Stimulated activated CD4-positive, alpha-beta T cell treated with anti-CD3 and anti-CD28 coated beads, Interleukin-15, amount 100 ng/mL, for 48 hours (primary cell): ENCODE measurements at regions not wholly inside any gene's neighbourhood (a gene's known extent, or its start where the extent isn't known, plus 50 kb on each side); places are given as distances from the start of the nearest gene placed in this dataset.

Experiments
- DNase-seq, 2 donors: peaks; one replicate each; pipeline ENCODE4 v3.0.0-alpha.2; 2020; ENCODE audit warnings: low read depth in 2 of 2

DNA sequence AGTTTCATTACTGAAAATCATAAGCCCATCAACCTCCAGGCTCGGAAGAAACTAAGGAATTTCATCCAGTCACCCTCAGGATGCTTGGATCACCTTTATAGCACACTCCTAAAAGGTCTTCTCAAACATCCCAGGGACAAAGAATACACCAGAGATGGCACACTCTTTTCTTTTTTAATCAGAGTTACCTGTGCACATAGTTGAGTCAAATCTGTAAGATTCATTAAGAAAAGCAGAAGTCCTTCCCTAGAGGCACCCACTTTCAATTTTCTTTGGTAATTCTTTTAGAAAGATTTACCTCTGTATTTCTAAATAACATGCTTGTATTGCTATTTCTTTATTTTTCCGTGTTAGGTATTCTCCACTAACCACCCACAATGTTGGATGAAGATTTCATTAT is 50.6 kb upstream of the IL6 start:
- DNase-seq: no peak

DNA sequence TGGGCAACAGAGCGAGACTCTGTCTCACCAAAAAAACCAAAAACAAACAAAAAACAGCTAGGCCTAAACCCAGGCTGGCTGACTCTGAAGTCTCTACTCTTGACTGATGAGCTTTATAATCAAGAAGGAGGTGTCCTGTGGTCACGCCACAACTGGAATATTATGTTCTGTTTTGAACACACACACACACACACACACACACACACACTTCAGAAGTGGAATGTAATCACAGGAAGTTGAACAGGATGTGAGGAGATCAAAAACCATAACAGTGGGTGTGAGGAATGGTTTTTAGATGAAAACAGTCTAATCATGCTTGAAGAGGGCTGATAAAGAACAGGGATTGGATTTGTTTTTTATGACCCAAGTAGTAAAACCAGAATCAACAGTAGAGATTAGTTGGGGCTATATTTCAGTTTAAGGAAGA is 51.1 kb upstream of the IL6 start:
- peak in 1 of 2 donors; percentile 10 for DNase-seq

DNA sequence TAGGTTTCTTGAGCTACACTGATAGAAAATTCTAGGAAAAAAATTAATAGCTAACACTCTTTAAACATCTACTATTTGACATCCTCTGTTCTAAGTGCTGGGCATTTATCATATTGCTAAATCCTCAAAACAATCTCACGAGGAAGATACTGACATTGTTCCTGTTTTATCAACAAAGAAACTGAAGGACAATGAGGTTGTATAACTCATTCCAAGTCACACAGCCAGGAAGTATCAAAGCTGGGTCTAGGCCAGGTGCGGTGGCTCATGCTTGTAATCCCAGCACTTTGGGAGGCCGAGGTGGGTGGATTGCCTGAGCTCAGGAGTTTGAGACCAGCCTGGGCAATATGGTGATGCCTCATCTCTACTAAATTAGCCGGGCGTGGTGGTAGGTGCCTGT is 51.6 kb upstream of the IL6 start:
- DNase-seq: no peak

DNA sequence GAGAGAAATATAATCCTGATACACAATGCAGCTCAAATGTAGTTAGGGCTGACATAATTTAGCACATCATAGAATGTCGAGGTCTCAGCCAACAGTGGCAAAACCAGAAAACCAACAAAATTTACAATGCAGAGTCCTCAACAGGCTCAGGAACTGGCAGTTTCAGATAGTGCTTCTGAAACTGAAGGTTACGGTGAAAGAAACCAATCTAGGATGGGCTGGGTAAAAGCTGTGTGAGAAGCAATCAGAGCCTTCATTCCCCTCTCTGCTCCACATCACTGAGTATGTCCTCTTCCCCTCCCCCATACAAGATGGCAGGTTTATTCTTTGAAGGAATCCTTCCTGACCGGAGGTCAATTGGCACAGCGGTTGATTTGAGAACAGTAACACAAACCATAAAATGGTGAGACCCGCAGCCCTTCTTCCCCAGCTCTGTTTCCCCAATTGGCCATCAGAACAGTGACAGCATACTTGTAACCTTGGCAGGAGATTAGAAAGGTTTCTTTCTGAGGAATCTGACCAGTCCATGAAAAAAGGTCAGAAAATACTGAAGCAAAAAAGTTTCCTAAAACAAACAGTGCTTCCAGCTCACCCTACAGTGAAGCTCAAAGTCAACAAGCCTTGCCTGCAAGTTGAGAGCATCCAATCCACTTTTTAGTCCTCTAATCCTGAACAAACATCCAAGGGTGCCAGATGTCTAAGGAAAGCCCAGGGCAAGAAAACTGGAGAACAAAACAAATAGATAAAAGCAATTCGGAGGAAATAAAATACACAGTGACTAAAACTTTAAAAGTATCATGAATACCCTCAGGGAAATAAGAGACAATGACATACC is 53.9 kb upstream of the IL6 start:
- no peak for DNase-seq

DNA sequence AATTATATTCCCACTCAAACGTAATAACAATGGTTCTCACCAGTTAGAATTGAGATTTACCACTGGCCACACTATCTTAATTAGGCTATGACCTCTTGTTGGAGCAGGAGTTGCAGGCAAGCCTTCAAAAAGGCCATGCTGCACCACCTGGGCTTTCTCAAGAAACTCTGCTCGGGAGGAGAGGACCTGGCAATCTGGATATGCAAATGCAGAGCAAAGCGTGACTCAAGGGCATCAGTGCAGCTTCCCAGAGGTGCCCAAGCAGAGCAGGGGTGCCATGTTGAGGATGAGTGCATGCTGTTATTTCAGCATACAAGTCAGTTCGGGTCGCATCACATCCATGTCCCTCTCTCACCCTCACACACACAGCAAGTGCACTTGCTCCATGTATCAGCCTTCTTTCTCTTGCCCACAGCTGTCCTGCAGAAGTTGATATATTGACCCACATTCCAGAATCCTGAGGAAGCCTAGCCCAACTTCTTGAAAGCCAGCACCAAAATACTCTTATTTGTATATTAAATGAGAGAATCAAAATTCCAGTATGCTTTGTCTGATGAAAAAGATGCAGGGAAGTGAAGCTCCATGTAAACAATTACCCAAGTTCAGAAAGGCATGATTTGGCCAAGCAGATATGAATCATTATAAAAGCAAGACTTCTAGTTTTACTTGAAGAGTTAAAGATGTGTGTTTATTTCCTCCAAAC is 55.7 kb upstream of the IL6 start:
- no peak for DNase-seq

DNA sequence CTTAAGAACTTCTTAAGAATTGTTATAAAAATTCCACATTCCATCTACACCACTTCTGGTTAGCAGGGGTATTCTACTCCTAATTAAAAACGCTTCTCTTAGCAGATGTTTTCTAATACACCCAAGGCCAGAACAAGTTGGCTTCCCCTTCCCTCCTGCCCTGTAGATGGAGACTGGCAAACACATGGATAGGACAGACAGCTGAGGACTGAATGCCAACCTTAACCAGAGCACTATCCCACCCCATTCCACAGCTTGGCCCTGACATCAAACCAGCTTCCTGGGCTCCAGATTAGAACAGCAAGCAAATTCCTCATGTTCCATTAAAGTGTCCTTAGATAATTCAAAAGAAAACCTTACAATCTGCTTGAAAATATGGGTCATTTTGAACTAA is 56.6 kb upstream of the IL6 start:
- DNase-seq: no peak

DNA sequence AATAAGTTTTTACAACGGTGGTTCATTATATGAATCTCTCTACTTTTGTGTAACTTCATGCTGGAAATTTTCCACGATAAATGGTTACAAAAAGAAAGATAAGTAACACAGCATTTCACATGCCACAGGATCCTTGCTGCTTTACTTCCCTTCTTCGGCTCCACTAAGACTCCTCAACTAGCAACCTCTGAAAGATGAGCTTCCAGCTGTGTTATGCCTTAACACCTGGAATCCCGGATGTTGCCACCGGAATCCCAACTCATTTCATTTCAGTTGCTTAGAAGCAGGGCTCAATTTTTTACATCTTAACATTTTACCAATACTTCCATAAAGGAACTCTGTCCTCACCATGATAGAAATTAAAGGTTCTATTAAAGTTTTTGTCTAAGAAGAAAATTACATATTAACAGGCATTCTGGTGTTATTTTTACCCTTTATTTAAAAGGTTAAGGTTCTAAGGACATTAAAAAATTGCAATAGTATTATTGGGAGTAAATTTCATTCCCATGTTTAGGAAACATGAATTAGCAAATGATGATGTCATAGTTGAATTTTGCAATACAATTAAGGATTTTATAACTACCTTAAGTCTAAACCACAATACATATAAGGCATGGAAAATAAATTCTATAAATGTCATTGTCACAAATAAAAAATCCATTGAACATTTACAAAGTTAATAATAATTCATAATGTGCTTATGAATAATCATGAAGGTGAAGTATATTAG is 57.1 kb upstream of the IL6 start:
- DNase-seq: no peak

DNA sequence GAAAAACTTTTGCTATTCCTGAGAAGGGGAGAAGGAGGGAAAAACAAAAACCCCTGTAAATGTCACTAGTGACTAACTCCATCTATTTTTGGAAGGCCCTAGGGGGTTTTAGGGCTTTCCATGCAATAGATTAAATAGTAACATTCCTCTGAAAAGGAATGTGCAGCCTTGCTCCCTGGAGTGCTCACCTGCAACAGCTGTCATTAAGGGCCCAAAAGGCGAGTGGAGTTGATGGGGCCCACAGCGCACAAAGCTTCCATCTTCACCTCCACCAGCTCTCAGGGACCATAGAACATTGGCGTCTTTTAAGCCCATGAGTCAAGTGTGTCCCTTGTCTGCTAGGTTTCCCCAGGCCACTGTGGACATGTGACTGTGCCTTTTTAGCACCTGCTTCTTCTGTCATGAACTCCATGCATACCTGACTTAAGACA is 58.0 kb upstream of the IL6 start:
- DNase-seq: no peak

DNA sequence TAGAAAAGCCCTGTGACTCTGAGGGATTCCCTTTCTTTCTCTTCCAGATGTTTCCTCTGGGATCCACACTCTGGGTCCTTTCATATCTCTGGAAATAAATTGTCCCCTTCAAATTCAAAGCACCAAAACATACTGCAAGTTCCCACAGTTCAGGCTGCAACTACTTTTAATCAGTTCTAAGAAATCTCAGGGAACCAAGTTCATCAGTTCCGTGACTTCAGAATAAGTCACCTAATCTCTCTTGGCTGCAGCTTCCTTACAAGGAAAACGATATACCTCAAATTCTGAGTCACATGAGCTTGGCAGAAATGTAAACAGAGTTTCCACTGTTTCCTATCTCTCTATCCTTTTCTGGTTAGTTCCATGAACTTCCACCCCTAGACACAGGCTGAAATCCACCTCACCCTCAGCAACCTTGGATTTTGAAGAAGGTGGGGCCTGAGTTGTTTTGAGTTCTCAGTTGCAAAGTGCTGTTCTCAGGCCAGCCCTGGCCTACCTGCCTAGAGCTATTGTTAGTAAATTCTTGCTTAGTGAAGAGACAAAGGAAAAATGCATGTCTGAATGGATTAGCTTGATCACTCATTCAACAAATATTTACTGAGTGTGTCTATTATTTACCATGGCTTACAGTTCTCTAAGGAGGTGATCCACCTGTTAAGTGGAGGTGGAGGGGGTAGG is 59.3 kb upstream of the IL6 start:
- DNase-seq: no peak

DNA sequence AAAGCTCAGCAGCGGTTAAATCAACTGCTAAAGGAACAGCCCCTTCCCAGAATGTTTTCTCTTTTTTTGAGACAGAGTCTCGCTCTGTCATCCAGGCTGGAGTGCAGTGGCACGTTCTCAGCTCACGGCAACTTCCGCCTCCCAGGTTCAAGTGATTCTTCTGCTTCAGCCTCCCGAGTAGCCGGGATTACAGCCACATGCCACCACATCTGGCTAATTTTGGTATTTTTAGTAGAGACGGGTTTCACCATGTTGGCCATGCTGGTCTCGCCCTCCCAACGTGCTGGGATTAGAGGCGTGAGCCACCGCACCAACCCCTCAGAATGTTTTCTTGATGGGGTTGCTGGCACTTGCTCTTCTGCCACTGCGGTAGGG is 59.8 kb upstream of the IL6 start:
- no peak for DNase-seq

DNA sequence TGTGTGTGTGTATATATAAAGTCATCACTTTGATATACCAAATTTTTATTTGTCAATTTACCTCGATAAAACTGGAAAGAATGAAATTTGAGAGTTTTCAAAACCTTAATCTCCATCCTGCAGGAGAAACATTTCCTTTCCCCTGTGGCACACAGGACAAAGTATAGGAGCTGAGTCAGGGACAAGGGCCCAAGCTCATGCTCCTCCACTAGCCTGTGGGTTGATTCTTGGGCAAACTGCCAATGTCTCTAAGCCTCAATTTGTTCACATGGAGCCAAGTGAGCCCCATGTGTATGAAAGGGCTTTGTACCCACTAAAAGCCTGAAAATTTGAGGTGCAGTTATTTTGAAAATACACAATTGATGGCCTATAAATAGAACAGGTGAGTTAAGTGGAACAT is 60.3 kb upstream of the IL6 start:
- no peak for DNase-seq

DNA sequence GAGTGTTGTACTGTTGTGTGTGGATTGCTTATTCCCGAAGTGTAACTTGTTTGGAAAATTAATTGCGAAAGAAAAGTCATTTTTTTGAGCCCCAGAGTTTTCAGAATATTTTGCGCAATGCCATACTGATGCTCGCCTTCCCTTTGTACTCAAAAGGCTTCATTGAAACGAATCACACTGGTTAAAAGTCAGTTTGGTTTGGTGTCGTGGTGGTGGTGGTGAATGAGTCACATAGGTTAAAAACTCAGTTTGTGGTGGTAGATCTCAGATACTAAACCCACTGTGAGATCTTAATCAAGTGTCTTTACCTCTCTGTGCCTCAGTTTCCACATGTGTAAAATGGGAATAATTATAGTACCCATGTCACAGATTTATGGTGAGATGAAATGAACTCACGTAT is 61.1 kb upstream of the IL6 start:
- peak; percentile 20 to 25 for DNase-seq

DNA sequence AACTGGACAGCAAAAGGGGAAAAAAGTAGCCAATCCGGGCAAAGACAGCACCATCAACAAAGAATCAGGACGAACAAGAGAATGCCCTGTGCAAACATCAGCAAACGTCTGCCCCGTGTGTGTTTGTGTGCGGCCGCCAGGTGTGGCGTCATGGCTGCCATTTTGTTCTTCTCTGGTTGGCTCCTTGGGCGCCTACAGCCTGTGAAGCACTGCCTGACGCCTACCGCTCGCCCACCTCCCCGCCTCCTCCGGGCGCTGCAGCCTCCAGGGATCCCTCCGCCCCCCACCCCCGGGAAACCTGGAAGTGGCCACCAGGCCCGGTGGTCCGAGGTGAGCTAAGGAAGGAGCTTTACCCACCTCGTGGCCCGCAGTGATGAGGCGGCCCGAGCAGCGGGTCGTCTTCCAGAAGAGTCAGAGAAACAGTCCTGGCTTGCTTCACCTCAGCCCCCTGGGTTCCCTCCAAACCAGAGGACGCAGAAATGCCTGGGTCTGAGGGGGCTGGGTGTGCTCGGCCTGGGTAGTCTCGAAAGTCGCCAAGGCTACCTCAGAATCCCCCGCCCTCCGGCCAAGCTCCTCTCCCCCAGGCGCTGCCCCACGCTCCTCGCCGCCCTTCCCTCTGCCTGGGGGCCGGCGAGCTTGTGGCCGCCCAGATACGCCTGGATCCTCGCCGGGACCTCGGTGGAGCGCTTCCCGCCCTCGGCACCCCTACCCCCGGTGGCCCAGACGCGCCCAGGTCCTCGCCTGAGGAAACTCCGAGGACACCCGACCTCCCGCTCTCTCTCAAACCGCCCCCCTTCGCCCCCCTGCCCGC is 61.8 kb upstream of the IL6 start:
- DNase-seq: no peak

DNA sequence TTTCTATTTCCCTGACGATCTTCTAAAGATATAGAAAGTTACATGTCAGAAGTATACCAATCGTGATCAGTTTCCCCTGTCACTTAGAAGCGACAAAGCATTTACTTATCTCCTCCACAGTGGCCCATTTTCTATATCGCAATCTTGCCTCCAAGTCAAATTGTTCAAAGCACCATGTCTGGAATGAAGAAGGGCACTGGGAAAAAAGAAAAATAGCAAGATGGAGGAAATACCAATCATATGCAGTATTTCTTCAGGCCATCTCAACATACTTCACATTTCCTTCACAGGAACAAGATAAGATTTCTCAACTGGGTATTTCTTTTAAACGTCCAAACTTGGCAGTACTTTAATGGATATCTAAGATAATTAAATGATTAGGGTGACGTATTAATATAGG is 63.3 kb upstream of the IL6 start:
- DNase-seq: no peak

DNA sequence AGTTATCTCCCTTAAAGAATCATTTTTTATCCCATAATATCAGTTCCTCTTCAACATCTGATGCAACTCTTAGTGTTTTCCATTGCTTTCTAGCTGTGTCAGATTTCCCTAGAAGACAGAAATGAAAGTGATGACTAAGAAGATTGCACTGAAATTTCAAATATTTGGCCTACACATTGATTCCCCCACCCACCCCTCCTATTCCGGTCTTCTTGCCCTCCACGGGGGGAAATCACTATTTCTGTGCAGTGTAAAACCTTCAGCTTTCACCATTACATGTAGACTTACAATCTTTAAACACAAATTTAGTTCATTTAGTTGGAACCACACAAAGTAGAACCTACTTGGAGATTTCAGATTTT is 63.7 kb upstream of the IL6 start:
- DNase-seq: no peak

DNA sequence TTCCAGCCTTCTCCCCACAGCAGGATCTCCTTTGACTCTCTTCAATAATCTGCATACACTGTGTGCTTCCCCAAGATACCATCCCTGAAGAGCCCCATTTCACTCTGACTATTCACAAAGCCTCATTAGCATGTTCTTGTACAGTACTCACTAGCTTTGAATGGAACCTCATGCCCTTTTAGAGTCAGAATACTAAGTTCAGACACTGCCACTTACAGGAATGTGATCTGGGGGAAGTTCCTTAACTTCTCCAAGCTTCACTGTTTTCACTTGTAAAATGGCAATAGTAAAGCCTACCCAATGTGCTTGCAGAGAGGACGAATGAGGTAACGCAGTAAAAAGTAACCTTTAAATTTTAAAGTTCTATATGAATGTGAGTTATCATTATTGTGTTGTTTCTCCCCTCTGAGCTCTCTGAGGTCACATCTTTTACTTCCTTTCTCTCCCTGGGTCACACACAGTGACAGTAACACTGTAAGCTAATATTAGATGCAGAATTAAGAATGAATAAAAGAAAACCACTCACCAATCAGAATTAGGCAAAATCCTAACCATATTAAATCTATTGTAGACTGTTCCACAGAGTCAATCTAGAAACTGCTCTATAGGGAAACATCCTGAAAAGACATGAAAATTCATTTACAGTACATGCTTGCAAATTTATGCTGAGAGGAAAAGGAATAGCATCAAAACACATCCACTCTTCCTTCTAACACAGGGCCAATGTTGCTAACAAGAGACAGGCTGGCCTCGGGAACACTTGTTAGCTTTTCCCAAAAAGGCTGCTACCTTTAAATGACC is 64.2 kb upstream of the IL6 start:
- DNase-seq: no peak

DNA sequence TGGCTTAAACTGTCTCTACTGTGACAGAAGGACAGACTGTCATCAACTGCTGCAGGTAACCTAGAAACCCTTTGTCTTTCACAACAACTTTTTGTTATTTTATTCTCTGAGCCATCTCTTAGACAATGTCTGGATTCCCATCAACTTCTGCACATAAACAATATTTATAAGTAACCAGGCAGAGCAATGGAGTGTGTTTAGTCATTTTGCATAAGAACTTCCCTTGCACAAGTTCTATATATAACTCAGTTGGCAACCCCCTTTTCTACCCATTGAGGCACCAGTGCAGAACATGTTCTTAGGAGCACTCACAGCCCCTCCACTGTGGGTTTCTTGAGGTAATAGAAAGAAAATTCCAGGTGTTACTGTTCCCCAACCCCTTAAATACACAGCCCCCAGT is 65.0 kb upstream of the IL6 start:
- no peak for DNase-seq

DNA sequence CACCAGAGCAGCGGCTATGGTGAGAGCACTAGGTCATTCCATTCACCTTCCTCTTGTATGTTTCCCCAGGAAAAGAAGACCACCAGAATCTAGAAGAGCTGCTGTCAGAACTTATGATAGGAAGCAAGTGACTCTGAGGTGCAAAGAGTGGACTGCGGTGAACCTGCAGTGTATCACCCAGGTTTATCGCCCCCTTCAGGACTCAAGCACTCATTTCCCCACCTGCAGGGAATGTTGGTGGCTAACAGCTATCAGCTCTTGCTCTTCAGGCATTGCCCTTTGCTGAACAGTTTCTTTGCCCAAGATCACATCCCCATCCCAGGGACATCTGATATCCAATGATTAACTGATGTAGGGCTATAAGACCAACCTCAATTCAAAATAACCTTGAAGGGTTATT is 66.3 kb upstream of the IL6 start:
- no peak for DNase-seq

DNA sequence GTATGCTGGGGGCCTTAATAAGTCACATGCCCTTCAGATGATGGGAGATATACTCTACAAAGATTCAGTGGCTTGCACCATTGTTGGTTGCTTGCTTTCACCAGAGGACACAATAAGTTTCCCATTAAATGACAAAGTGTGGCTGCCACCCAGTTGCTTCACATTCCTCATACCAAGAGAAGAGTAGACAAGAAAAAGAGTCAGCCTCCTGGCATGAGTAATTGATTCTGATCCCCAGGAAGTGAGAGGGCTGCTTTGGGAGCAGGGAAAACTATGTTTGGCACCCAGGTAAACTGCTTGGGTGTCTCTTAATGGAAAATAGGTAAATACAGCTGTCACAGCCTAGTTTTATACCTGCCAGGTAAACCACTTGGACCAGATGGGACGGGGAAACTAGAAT is 66.7 kb upstream of the IL6 start:
- DNase-seq: no peak

DNA sequence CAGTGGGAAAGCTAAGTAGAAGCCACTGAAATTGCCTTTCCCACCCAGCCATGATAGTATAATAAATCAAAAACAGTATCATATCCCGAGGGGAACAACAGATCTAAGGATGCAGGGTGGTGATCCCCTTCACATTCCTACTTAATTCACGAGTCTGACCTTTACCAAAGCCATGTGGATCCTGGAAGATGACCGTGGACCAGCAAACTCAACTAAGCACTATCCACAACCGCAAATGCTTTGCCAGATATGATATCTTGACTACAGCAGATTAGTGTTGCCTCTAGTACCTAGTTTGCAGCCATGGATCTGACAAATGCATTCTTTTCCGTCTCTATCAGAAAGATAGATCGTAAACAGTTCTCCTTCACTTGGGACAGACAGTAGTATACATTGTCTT is 67.3 kb upstream of the IL6 start:
- no peak for DNase-seq

DNA sequence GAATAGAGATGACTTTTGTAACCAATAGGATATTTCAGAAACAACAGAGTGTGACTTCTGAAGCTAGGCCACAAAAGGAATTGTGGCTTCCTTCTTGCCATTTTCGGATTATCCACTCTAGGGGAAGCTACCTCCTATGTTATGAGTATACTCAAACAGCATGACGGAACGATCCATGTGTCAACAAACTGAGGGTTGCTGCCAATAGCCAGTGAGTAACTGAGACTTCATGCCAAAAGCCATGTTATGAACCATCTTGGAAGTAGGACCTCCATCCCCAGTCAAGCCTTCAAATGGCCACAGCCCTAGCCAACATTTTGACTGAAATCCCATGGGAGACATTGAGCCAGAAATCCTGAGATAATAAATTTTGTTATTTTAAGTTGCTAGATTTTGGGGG is 69.0 kb upstream of the IL6 start:
- DNase-seq: no peak
